ENCODE measurements at regions not wholly inside any gene's neighbourhood (a gene's known extent, or its start where the extent isn't known, plus 50 kb on each side); places are given as distances from the start of the nearest gene placed in this dataset.

- Mint-ChIP-seq H3K4me1 (ENCODE audit: low read depth, unreplicated experiment) (no peaks in the 10 kb centered on the region), H3K36me3 (ENCODE audit: insufficient read depth, unreplicated experiment) (no peaks in the 10 kb centered on the region), H3K9me3 (ENCODE audit: low read depth, unreplicated experiment) (no peaks in the 10 kb centered on the region), H3K4me3 (ENCODE audit: low read depth, unreplicated experiment) (no peak overlapping the region), H3K27ac (ENCODE audit: unreplicated experiment) (no peak overlapping the region), H3K27me3 (ENCODE audit: unreplicated experiment) (no peaks in the 10 kb centered on the region)
- intact Hi-C loops (cut with micrococcal nuclease; ENCODE audit: unreplicated experiment): no loop called here
- TF ChIP-seq CTCF (IDR thresholded peaks at IDR 0.05; ENCODE audit: unreplicated experiment): no peak
- BruUV-seq (replicated peaks): no TSS peak
- CTCF ChIA-PET: no interaction called here
- no peak for DNase-seq
Measured at GRCh38 chr2:54394392-54394791, 61.7 kb upstream of the SPTBN1 start.

- Mint-ChIP-seq H3K9me3 (ENCODE audit: low read depth, unreplicated experiment) (no peaks in the 10 kb centered on the region), H3K36me3 (ENCODE audit: insufficient read depth, unreplicated experiment) (no peaks in the 10 kb centered on the region), H3K4me1 (ENCODE audit: low read depth, unreplicated experiment) (no peaks in the 10 kb centered on the region), H3K27ac (ENCODE audit: unreplicated experiment) (no peak overlapping the region), H3K4me3 (ENCODE audit: low read depth, unreplicated experiment) (no peak overlapping the region), H3K27me3 (ENCODE audit: unreplicated experiment) (no peaks in the 10 kb centered on the region)
- no peak for DNase-seq
- CTCF ChIA-PET: no interaction called here
- TF ChIP-seq CTCF (IDR thresholded peaks at IDR 0.05; ENCODE audit: unreplicated experiment): no peak
- intact Hi-C loops (cut with micrococcal nuclease; ENCODE audit: unreplicated experiment): no loop called here
- BruUV-seq (replicated peaks): no TSS peak
Measured at GRCh38 chr2:54396107-54396506, 60.0 kb upstream of the SPTBN1 start.

DNA sequence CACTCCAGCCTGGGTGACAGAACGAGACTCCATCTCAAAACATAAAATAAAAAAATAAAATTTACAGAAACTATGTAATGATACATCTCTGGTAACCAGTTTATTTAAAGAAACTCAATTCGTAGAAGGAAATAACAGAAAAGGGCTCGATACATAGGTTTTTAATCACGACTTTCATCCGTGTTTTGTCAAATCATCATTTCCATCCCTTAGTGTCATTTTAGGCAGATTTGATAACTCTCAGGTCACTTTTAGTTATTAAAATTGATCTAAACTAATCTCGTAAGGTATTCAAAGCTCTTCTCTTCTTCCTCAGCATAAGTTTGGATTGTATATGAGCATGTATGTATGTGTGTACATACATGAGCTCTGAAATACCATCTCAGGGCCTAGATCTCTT is 59.3 kb upstream of the SPTBN1 start:
- Mint-ChIP-seq H3K4me3 (ENCODE audit: low read depth, unreplicated experiment) (no peak overlapping the region), H3K4me1 (ENCODE audit: low read depth, unreplicated experiment) (no peaks in the 10 kb centered on the region), H3K9me3 (ENCODE audit: low read depth, unreplicated experiment) (no peaks in the 10 kb centered on the region), H3K36me3 (ENCODE audit: insufficient read depth, unreplicated experiment) (no peaks in the 10 kb centered on the region), H3K27ac (ENCODE audit: unreplicated experiment) (no peak overlapping the region), H3K27me3 (ENCODE audit: unreplicated experiment) (no peaks in the 10 kb centered on the region)
- intact Hi-C loops (cut with micrococcal nuclease; ENCODE audit: unreplicated experiment): no loop called here
- CTCF ChIA-PET: no interaction called here
- no TSS peak for BruUV-seq (replicated peaks)
- no peak for TF ChIP-seq CTCF (IDR thresholded peaks at IDR 0.05; ENCODE audit: unreplicated experiment)
- no peak for DNase-seq

DNA sequence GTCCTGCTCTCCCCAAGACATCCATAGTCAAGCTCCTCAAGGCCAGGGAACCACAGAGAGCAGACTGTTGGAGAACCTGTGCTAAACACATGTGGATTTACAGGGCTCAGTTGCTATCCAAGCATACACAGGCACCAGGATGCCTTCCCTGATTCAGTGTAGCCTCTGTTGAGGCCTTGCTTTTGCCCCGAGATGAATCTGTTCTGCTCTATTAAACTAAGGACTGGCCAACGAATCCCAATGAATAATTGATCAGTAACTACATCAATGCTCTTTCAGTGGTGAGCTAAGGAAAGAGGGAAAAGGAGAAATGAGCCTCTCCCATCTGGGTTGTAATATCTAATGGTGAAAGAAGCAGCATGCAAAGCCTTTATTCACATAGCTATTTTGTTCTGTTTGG is 58.7 kb upstream of the SPTBN1 start:
- Mint-ChIP-seq H3K4me1 (ENCODE audit: low read depth, unreplicated experiment) (no peaks in the 10 kb centered on the region), H3K9me3 (ENCODE audit: low read depth, unreplicated experiment) (no peaks in the 10 kb centered on the region), H3K36me3 (ENCODE audit: insufficient read depth, unreplicated experiment) (no peaks in the 10 kb centered on the region), H3K27me3 (ENCODE audit: unreplicated experiment) (no peaks in the 10 kb centered on the region), H3K4me3 (ENCODE audit: low read depth, unreplicated experiment) (no peak overlapping the region), H3K27ac (ENCODE audit: unreplicated experiment) (no peak overlapping the region)
- CTCF ChIA-PET: no interaction called here
- no peak for DNase-seq
- no peak for TF ChIP-seq CTCF (IDR thresholded peaks at IDR 0.05; ENCODE audit: unreplicated experiment)
- BruUV-seq (replicated peaks): no TSS peak
- intact Hi-C loops (cut with micrococcal nuclease; ENCODE audit: unreplicated experiment): no loop called here

DNA sequence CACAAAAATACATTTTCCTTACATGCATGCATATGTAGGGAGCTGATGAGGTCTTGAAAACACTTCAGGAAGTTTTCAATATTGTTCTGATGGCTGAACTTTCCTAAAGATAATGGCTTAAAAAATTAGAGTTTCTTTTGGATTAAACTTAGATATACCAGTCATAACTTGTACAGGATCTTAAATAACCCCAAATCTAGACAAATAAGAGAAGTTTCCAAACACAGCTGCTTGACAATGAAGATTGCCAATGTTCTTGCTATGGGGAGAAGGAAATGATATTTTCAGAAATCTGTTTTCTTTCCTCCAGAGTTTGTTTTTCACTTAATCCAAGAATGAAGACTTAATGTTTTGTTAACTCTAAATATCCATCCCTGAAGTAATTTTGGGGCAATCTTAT is 54.6 kb upstream of the SPTBN1 start:
- intact Hi-C loops (cut with micrococcal nuclease; ENCODE audit: unreplicated experiment): no loop called here
- Mint-ChIP-seq H3K9me3 (ENCODE audit: low read depth, unreplicated experiment) (no peaks in the 10 kb centered on the region), H3K27ac (ENCODE audit: unreplicated experiment) (no peak overlapping the region), H3K27me3 (ENCODE audit: unreplicated experiment) (no peaks in the 10 kb centered on the region), H3K4me1 (ENCODE audit: low read depth, unreplicated experiment) (no peaks in the 10 kb centered on the region), H3K36me3 (ENCODE audit: insufficient read depth, unreplicated experiment) (no peaks in the 10 kb centered on the region), H3K4me3 (ENCODE audit: low read depth, unreplicated experiment) (no peak overlapping the region)
- CTCF ChIA-PET: interaction anchor here (1.5 kb wide), 1 partner anchor 51 kb away, joined by 4 read pairs; no protein-coding TSS in a partner anchor
- BruUV-seq (replicated peaks): no TSS peak
- DNase-seq: no peak
- TF ChIP-seq CTCF (IDR thresholded peaks at IDR 0.05; ENCODE audit: unreplicated experiment): no peak
